ENCODE measurements at regions not wholly inside any gene's neighbourhood (a gene's known extent, or its start where the extent isn't known, plus 50 kb on each side); places are given as distances from the start of the nearest gene placed in this dataset.

- TF ChIP-seq MAX (IDR thresholded peaks at IDR 0.05; ENCODE audit: low read depth, low read length) (no peak), MYC (IDR thresholded peaks at IDR 0.05; ENCODE audit: low read depth, low read length) (no peak), CTCF (IDR thresholded peaks at IDR 0.05; ENCODE audit: low read depth, low read length) (no peak), POLR2A (IDR thresholded peaks at IDR 0.05; ENCODE audit: extremely low read depth, insufficient read length) (no peak)
- no peak for DNase-seq (ENCODE audit: low read depth)
- no peak overlapping the region for H3K4me3 ChIP-seq (ENCODE audit: low read depth, low read length)
Measured at GRCh38 chr11:104819107-104819506, 79.2 kb downstream of the CASP12 start.

- H3K4me3 ChIP-seq (ENCODE audit: low read depth, low read length) = no peak overlapping the region
- TF ChIP-seq MAX (IDR thresholded peaks at IDR 0.05; ENCODE audit: low read depth, low read length) = no peak
- no peak for TF ChIP-seq CTCF (IDR thresholded peaks at IDR 0.05; ENCODE audit: low read depth, low read length)
- no peak for TF ChIP-seq MYC (IDR thresholded peaks at IDR 0.05; ENCODE audit: low read depth, low read length)
- TF ChIP-seq POLR2A (IDR thresholded peaks at IDR 0.05; ENCODE audit: extremely low read depth, insufficient read length) = no peak
- no peak for DNase-seq (ENCODE audit: low read depth)
Measured at GRCh38 chr11:104817973-104818372, 80.3 kb downstream of the CASP12 start.

- H3K4me3 ChIP-seq (ENCODE audit: low read depth, low read length) = no peak overlapping the region
- no peak for TF ChIP-seq POLR2A (IDR thresholded peaks at IDR 0.05; ENCODE audit: extremely low read depth, insufficient read length)
- no peak for TF ChIP-seq MAX (IDR thresholded peaks at IDR 0.05; ENCODE audit: low read depth, low read length)
- no peak for TF ChIP-seq CTCF (IDR thresholded peaks at IDR 0.05; ENCODE audit: low read depth, low read length)
- TF ChIP-seq MYC (IDR thresholded peaks at IDR 0.05; ENCODE audit: low read depth, low read length) = no peak
- DNase-seq (ENCODE audit: low read depth) = no peak
Measured at GRCh38 chr11:104813532-104813931, 84.7 kb downstream of the CASP12 start.

GRCh38 chr11:104812103-104812788 is 86.0 kb downstream of the CASP12 start:
- DNase-seq (ENCODE audit: low read depth) = no peak
- no peak for TF ChIP-seq MYC (IDR thresholded peaks at IDR 0.05; ENCODE audit: low read depth, low read length)
- no peak for TF ChIP-seq CTCF (IDR thresholded peaks at IDR 0.05; ENCODE audit: low read depth, low read length)
- TF ChIP-seq POLR2A (IDR thresholded peaks at IDR 0.05; ENCODE audit: extremely low read depth, insufficient read length) = no peak
- no peak overlapping the region for H3K4me3 ChIP-seq (ENCODE audit: low read depth, low read length)

GRCh38 chr11:104803776-104804175 is 94.5 kb downstream of the CASP12 start:
- no peak for TF ChIP-seq CTCF (IDR thresholded peaks at IDR 0.05; ENCODE audit: low read depth, low read length)
- no peak for TF ChIP-seq MAX (IDR thresholded peaks at IDR 0.05; ENCODE audit: low read depth, low read length)
- TF ChIP-seq POLR2A (IDR thresholded peaks at IDR 0.05; ENCODE audit: extremely low read depth, insufficient read length) = no peak
- TF ChIP-seq MYC (IDR thresholded peaks at IDR 0.05; ENCODE audit: low read depth, low read length) = no peak
- H3K4me3 ChIP-seq (ENCODE audit: low read depth, low read length) = no peak overlapping the region
- peak; percentile 12 for DNase-seq (ENCODE audit: low read depth)

GRCh38 chr11:104799251-104799650 is 99.0 kb downstream of the CASP12 start:
- DNase-seq (ENCODE audit: low read depth) = no peak
- no peak overlapping the region for H3K4me3 ChIP-seq (ENCODE audit: low read depth, low read length)
- TF ChIP-seq POLR2A (IDR thresholded peaks at IDR 0.05; ENCODE audit: extremely low read depth, insufficient read length) (no peak), CTCF (IDR thresholded peaks at IDR 0.05; ENCODE audit: low read depth, low read length) (no peak), MYC (IDR thresholded peaks at IDR 0.05; ENCODE audit: low read depth, low read length) (no peak)
